Caco-2 (cell line): ENCODE measurements at regions not wholly inside any gene's neighbourhood (a gene's known extent, or its start where the extent isn't known, plus 50 kb on each side); places are given as distances from the start of the nearest gene placed in this dataset.

Experiments
- BruUV-seq: library from RNA; stranded (reverse); fragments of 400-500 nt; replicated peaks from 2 replicates; lab custom pipeline; 2021; lab: Mats Ljungman, UMichigan
- CTCF ChIA-PET: fragments of 300-600 bp; sonication (Branson Sonifier 250); formaldehyde crosslinking; loops from one replicate; lab custom pipeline; 2022; ENCODE audit warnings: antibody characterized with exemption; lab: Charles Lee
- POLR2A ChIA-PET: fragments of 300-600 bp; sonication (Branson Sonifier 250); formaldehyde crosslinking; loops from one replicate; lab custom pipeline; 2022; ENCODE audit warnings: antibody characterized with exemption; lab: Charles Lee
- DNase-seq, 2 experiments: peaks; one replicate each; pipeline versions ENCODE4 v3.0.0 to v3.0.0-alpha.2; 2020 to 2022
- H3K27me3 ChIP-seq: replicated peaks from 2 replicates; pipeline ENCODE4 v1.6.0; 2011; ENCODE audit warnings: low read length; ENCODE audit not compliant: control insufficient read depth, insufficient read depth
- H3K36me3 ChIP-seq: 2 replicates; pipeline ENCODE4 v1.5.1; 2011; ENCODE audit warnings: low read length; ENCODE audit not compliant: control insufficient read depth, insufficient read depth
- H3K4me1 ChIP-seq: fragments of 250-450 bp; sonication (Bioruptor Pico); 2 replicates; pipeline ENCODE4 v1.5.1; 2020; ENCODE audit warnings: mild to moderate bottlenecking
- H3K4me3 ChIP-seq: 2 replicates; pipeline ENCODE4 v1.5.1; 2011; ENCODE audit warnings: low read depth, mild to moderate bottlenecking, control low read depth, low read length
- H3K9me3 ChIP-seq: fragments of 250-450 bp; sonication (Bioruptor Pico); 2 replicates; pipeline ENCODE4 v1.5.1; 2020; ENCODE audit warnings: mild to moderate bottlenecking, moderate library complexity
- H3K27ac Mint-ChIP-seq: one replicate; pipeline ENCODE4 v1.8.0; 2022; ENCODE audit warnings: mixed read lengths; ENCODE audit not compliant: unreplicated experiment
- H3K27me3 Mint-ChIP-seq: one replicate; pipeline ENCODE4 v1.8.0; 2022; ENCODE audit warnings: mixed read lengths; ENCODE audit not compliant: insufficient read depth, unreplicated experiment
- H3K36me3 Mint-ChIP-seq: one replicate; pipeline ENCODE4 v1.8.0; 2022; ENCODE audit warnings: mild to moderate bottlenecking, mixed read lengths; ENCODE audit not compliant: insufficient read depth, unreplicated experiment
- H3K4me1 Mint-ChIP-seq: one replicate; pipeline ENCODE4 v1.8.0; 2022; ENCODE audit warnings: low read depth, mixed read lengths; ENCODE audit not compliant: unreplicated experiment
- H3K4me3 Mint-ChIP-seq: one replicate; pipeline ENCODE4 v1.8.0; 2022; ENCODE audit warnings: mild to moderate bottlenecking, moderate library complexity, mixed read lengths; ENCODE audit not compliant: unreplicated experiment
- H3K9me3 Mint-ChIP-seq: one replicate; pipeline ENCODE4 v1.8.0; 2022; ENCODE audit warnings: mixed read lengths; ENCODE audit not compliant: unreplicated experiment
- intact Hi-C: fragments of 100-400 bp; cut with micrococcal nuclease; formaldehyde crosslinking; loops from one replicate; pipeline ENCODE4 v1.10.0; 2022; ENCODE audit not compliant: unreplicated experiment
- TF ChIP-seq, protein P1 (sequence below), 2 experiments: fragments of 200-600 bp in 1 of 2; IDR thresholded peaks; 1 replicate in 1 of 2; 2 replicates in 1 of 2; pipeline versions ENCODE4 v1.5.1 to v1.8.0; 2011 to 2022; ENCODE audit warnings: antibody characterized with exemption in 1 of 2, control low read depth in 1 of 2, inconsistent platforms in 1 of 2, low read depth in 1 of 2, low read length in 1 of 2, mild to moderate bottlenecking in 1 of 2, moderate library complexity in 1 of 2; ENCODE audit not compliant: insufficient read depth in 1 of 2, severe bottlenecking in 1 of 2, unreplicated experiment in 1 of 2

DNA sequence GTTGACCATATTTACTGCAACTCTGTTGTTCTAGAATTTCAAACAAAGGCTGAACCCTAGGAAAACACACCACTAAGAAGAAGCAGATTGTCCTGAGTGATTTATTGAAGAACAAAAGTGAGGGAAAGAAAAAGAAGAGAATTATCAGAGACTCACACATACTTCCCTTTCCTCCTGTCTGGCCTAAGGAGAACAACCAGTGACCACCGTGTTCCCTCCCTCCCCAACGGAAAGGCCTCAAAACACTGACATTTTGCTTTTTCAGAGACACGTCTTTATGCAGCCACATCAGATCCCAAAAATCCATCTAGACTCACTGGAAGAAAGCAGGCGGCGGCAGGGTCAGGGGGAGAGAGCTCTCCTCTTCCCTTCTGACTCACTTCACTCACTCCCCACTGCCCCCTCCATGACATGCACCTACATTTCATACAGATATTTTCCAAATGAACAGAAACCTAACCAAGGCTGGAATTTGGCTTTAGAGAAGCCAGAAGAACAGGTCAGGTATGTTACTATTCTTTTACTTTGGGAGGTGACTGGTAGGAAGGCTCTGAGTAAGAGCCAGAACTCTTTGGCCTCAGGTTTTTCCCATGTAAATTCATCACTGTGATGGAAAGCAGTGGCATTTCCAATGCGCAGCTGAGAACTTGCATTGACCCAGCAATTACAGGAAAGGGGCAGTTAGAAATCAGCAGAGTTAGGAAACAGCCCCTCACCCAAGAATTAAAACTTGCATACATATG lies 169.9 kb downstream of the BCL11A start:
- H3K36me3 ChIP-seq: no peaks in the 10 kb centered on the region
- intact Hi-C loops: no loop called here
- no peaks in the 10 kb centered on the region for H3K36me3 Mint-ChIP-seq
- no peak for DNase-seq
- H3K9me3 ChIP-seq: 0 out of 2 replicates have a peak, but pooled peaks cover 3% of the 10 kb centered on the region
- H3K4me1 ChIP-seq: peaks cover 22% of the 10 kb centered on the region; the same call in 1 of the 2 replicates
- H3K4me3 Mint-ChIP-seq: no peak overlapping the region
- ChIA-PET POLR2A (no interaction called here), CTCF (interaction anchor here (0.6 kb wide), 1 partner anchor 146 kb away, joined by 6 read pairs; no protein-coding TSS in a partner anchor)
- TF ChIP-seq, protein P1, sequence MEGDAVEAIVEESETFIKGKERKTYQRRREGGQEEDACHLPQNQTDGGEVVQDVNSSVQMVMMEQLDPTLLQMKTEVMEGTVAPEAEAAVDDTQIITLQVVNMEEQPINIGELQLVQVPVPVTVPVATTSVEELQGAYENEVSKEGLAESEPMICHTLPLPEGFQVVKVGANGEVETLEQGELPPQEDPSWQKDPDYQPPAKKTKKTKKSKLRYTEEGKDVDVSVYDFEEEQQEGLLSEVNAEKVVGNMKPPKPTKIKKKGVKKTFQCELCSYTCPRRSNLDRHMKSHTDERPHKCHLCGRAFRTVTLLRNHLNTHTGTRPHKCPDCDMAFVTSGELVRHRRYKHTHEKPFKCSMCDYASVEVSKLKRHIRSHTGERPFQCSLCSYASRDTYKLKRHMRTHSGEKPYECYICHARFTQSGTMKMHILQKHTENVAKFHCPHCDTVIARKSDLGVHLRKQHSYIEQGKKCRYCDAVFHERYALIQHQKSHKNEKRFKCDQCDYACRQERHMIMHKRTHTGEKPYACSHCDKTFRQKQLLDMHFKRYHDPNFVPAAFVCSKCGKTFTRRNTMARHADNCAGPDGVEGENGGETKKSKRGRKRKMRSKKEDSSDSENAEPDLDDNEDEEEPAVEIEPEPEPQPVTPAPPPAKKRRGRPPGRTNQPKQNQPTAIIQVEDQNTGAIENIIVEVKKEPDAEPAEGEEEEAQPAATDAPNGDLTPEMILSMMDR (IDR thresholded peaks at IDR 0.05; ENCODE audit: insufficient read depth in 1 of 2, low read depth in 1 of 2, low read length in 1 of 2, severe bottlenecking in 1 of 2, unreplicated experiment in 1 of 2): no peak
- peaks cover 13% of the 10 kb centered on the region for H3K4me1 Mint-ChIP-seq
- H3K27ac Mint-ChIP-seq: no peak overlapping the region
- H3K4me3 ChIP-seq: no peak overlapping the region
- H3K27me3 ChIP-seq: no peaks in the 10 kb centered on the region
- peaks cover 10% of the 10 kb centered on the region for H3K9me3 Mint-ChIP-seq
- no TSS peak for BruUV-seq
- H3K27me3 Mint-ChIP-seq: no peaks in the 10 kb centered on the region

DNA sequence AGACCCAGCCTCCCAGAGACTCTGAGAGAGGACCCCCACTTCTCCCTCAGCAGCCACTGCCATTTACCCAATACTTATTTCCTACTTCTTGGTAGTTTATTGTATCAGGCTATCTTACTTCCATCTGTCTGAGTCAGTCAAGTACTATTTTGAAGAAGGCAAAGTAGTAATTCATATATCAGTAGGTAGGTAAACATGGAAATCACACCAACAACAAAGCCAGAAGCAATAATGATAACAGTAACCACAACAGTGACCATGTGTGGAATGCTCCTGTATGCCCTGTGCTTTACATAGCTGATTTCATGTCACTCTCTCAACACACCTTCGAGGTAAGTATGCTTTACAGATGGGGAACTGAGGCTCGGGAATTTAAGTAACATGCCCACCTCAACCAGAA lies 173.0 kb downstream of the BCL11A start:
- H3K36me3 Mint-ChIP-seq: no peaks in the 10 kb centered on the region
- Histone ChIP-seq H3K36me3 (no peaks in the 10 kb centered on the region), H3K4me1 (peaks cover 22% of the 10 kb centered on the region; the same call in 1 of the 2 replicates), H3K4me3 (no peak overlapping the region), H3K27me3 (no peaks in the 10 kb centered on the region), H3K9me3 (0 out of 2 replicates have a peak, but pooled peaks cover 3% of the 10 kb centered on the region)
- POLR2A ChIA-PET: no interaction called here
- peaks cover 10% of the 10 kb centered on the region for H3K9me3 Mint-ChIP-seq
- H3K4me1 Mint-ChIP-seq: peaks cover 13% of the 10 kb centered on the region
- DNase-seq: no peak
- CTCF ChIA-PET: no interaction called here
- no peak overlapping the region for H3K4me3 Mint-ChIP-seq
- no peaks in the 10 kb centered on the region for H3K27me3 Mint-ChIP-seq
- TF ChIP-seq, protein P1 (IDR thresholded peaks at IDR 0.05; ENCODE audit: insufficient read depth in 1 of 2, low read depth in 1 of 2, low read length in 1 of 2, severe bottlenecking in 1 of 2, unreplicated experiment in 1 of 2): no peak
- no TSS peak for BruUV-seq
- intact Hi-C loops: no loop called here
- H3K27ac Mint-ChIP-seq: no peak overlapping the region

DNA sequence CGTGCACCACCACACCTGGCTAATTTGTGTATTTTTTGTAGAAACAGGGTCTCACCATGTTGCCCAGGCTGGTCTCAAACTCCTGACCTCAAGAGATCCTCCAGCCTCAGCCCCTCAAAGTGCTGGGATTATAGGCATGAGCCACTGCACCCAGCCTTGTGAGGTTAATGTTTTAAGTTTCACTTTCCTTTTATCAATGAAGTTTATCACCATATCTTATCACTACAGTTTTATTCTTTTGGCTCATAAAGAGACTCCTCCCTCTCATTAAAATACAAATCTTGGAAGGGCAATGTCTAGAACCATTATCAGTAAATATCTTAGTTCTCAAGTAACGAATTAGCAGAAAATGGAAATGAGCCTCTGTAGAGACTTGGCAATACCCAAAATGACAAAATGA lies 173.8 kb downstream of the BCL11A start:
- no peak for DNase-seq
- H3K4me3 Mint-ChIP-seq: no peak overlapping the region
- no peak overlapping the region for H3K27ac Mint-ChIP-seq
- H3K36me3 ChIP-seq: no peaks in the 10 kb centered on the region
- intact Hi-C loops: no loop called here
- BruUV-seq: no TSS peak
- H3K9me3 ChIP-seq: 0 out of 2 replicates have a peak, but pooled peaks cover 3% of the 10 kb centered on the region
- no peaks in the 10 kb centered on the region for H3K27me3 ChIP-seq
- ChIA-PET POLR2A (no interaction called here), CTCF (no interaction called here)
- H3K4me3 ChIP-seq: no peak overlapping the region
- H3K9me3 Mint-ChIP-seq: peaks cover 10% of the 10 kb centered on the region
- no peaks in the 10 kb centered on the region for H3K27me3 Mint-ChIP-seq
- H3K4me1 Mint-ChIP-seq: peaks cover 13% of the 10 kb centered on the region
- TF ChIP-seq, protein P1 (IDR thresholded peaks at IDR 0.05; ENCODE audit: insufficient read depth in 1 of 2, low read depth in 1 of 2, low read length in 1 of 2, severe bottlenecking in 1 of 2, unreplicated experiment in 1 of 2): no peak
- H3K4me1 ChIP-seq: peaks cover 22% of the 10 kb centered on the region; the same call in 1 of the 2 replicates
- no peaks in the 10 kb centered on the region for H3K36me3 Mint-ChIP-seq
